Esophagus squamous epithelium (tissue), 4 donors: ENCODE measurements at regions not wholly inside any gene's neighbourhood (a gene's known extent, or its start where the extent isn't known, plus 50 kb on each side); places are given as distances from the start of the nearest gene placed in this dataset.

Source experiments
- CTCF ChIP-seq, 6 experiments: fragments of 450-650 bp in 4 of 6; fragments of 200-600 bp in 2 of 6; sonication (generic) in 2 of 6; IDR thresholded peaks; one replicate each; pipeline ENCODE4 v1.5.1; 2016 to 2019; ENCODE audit warnings: antibody characterized with exemption in 6 of 6, mild to moderate bottlenecking in 4 of 6, moderate library complexity in 4 of 6
- POLR2A ChIP-seq, 4 donors: fragments of 450-650 bp; IDR thresholded peaks; one replicate each; pipeline ENCODE4 v1.6.1; 2017; ENCODE audit warnings: antibody characterized with exemption in 4 of 4, mild to moderate bottlenecking in 4 of 4, moderate library complexity in 3 of 4

DNA sequence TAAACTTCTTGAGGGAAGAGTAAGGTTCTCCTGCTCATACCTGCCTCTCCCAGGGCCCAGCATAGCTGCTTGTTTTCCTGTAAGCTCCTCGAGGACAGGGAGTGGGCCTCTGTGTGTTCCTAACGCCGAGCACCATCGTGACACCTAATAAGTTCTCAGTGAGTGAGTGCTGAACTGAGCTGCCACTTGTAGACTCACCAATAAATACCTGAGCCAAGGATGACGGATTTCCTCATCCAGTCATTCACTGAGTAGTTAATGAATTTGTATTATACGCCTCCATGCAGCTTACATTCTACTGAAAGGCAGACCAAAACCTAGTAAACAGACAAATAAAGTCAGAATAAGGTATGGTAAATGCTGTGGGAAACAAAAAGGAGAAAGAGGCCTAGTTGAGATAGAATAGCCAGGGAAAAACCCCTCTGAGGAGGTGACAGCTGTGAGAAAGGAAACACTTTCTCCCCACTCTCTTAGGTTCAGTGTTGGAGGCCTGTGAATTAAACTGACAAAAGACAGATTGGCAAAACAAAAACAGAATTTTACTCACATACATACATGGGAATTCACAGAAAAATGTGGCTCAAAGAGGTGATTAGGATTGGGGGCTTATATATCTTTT, 138.6 kb downstream of the B3GNT2 start:
- TF ChIP-seq CTCF (IDR thresholded peaks at IDR 0.05) (no peak), POLR2A (IDR thresholded peaks at IDR 0.05) (no peak)
